Esophagus squamous epithelium (tissue), 5 donors: ENCODE measurements at regions not wholly inside any gene's neighbourhood (a gene's known extent, or its start where the extent isn't known, plus 50 kb on each side); places are given as distances from the start of the nearest gene placed in this dataset.

ENCODE experiments used
- DNase-seq: peaks from one replicate; lab custom pipeline; 2025; lab: John Stamatoyannopoulos, UW
- H3K27ac ChIP-seq, 4 donors: fragments of 200-600 bp; sonication (generic); one replicate each; pipeline ENCODE4 v1.5.1; 2016 to 2019; ENCODE audit warnings: mild to moderate bottlenecking in 1 of 4
- H3K27me3 ChIP-seq, 4 donors: fragments of 200-600 bp; sonication (generic); 1 replicate in 3 of 4; 2 replicates in 1 of 4; pipeline versions ENCODE4 v1.5.1 to v1.6.0; 2017 to 2021; ENCODE audit warnings: antibody characterized with exemption in 1 of 4
- H3K36me3 ChIP-seq, 3 donors: fragments of 200-600 bp; sonication (generic); one replicate each; pipeline ENCODE4 v1.5.1; 2016 to 2019
- H3K4me1 ChIP-seq, 3 donors: fragments of 200-600 bp; sonication (generic); one replicate each; pipeline ENCODE4 v1.5.1; 2017 to 2019
- H3K4me3 ChIP-seq, 4 donors: fragments of 200-600 bp; sonication (generic); 1 replicate in 3 of 4; 2 replicates in 1 of 4; pipeline ENCODE4 v1.5.1; 2016 to 2019; ENCODE audit warnings: mild to moderate bottlenecking in 2 of 4, moderate library complexity in 1 of 4
- H3K9me3 ChIP-seq, 3 donors: fragments of 200-600 bp; sonication (generic); one replicate each; pipeline ENCODE4 v1.5.1; 2016 to 2019
- POLR2A ChIP-seq, 4 donors: fragments of 450-650 bp; IDR thresholded peaks; one replicate each; pipeline ENCODE4 v1.6.1; 2017; ENCODE audit warnings: antibody characterized with exemption in 4 of 4, mild to moderate bottlenecking in 4 of 4, moderate library complexity in 3 of 4
- WGBS, 2 donors: methylation state at CpG; one replicate each; pipeline ENCODE4 v1.1.5; 2018; 5-methylcytosine and 5-hydroxymethylcytosine counted together
- intact Hi-C: fragments of 100-400 bp; cut with DNase I; formaldehyde crosslinking; loops from one replicate; pipeline ENCODE4 v1.15.0; 2022
- TF ChIP-seq, protein P1 (sequence below), 6 experiments: fragments of 450-650 bp in 4 of 6; fragments of 200-600 bp in 2 of 6; sonication (generic) in 2 of 6; IDR thresholded peaks; one replicate each; pipeline ENCODE4 v1.5.1; 2016 to 2019; ENCODE audit warnings: antibody characterized with exemption in 6 of 6, mild to moderate bottlenecking in 4 of 6, moderate library complexity in 4 of 6
- donor health status: DM: yes; HTN: yes; CAD: no.

DNA sequence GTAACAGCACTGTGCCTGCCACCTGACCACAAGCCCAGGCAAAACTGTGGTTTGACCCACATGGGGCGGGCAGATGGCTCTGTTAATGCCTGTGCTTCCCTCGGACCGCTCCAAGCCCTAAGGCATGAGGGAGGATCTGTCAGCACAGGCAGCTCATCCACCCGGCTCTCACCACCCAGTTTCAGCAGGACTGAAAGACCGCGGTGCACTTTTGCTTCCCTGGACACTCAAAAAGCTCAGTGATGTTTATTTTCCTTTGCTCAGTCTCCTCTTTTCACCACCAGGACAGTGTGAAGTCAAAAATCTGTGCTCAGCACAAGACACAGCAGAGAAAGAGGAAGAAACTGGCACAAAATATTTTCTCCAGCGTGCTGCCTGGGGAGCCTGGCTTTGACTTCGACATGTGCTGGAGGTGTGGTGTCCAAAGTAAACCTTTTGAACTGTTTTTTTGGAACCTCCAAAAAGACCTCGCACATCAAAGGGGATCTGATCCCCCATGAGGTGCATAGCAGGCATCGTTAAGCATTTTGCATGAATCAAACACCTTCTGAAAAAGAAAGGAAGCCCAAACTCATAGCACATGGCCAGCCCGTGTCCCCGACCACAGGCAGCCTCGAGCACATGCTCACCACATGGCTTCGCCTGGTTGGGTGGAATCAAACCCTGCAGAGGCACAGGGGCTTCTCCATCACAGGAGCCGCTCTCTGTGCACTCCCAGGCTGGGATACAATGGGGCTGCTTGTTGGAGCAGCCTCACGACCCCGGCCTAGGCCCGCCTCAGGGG is 441.7 kb upstream of the JARID2 start:
- Histone ChIP-seq H3K9me3 (no peaks in the 10 kb centered on the region), H3K27me3 (no peaks in the 10 kb centered on the region), H3K4me3 (no peak overlapping the region), H3K27ac (peak overlapping the region in 1 of 4 donors; percentile 25), H3K4me1 (peaks cover 8 to 29% (median 8%) of the 10 kb centered on the region in 3 donors), H3K36me3 (no peaks in the 10 kb centered on the region)
- TF ChIP-seq POLR2A (IDR thresholded peaks at IDR 0.05) = no peak
- TF ChIP-seq, protein P1, sequence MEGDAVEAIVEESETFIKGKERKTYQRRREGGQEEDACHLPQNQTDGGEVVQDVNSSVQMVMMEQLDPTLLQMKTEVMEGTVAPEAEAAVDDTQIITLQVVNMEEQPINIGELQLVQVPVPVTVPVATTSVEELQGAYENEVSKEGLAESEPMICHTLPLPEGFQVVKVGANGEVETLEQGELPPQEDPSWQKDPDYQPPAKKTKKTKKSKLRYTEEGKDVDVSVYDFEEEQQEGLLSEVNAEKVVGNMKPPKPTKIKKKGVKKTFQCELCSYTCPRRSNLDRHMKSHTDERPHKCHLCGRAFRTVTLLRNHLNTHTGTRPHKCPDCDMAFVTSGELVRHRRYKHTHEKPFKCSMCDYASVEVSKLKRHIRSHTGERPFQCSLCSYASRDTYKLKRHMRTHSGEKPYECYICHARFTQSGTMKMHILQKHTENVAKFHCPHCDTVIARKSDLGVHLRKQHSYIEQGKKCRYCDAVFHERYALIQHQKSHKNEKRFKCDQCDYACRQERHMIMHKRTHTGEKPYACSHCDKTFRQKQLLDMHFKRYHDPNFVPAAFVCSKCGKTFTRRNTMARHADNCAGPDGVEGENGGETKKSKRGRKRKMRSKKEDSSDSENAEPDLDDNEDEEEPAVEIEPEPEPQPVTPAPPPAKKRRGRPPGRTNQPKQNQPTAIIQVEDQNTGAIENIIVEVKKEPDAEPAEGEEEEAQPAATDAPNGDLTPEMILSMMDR (IDR thresholded peaks at IDR 0.05) = no peak
- intact Hi-C loops = no loop called here
- no peak for DNase-seq
- WGBS, 2 donors = 28 to 46% methylated on average over 5 to 14 of the region's 18 CpGs

- H3K9me3 ChIP-seq = no peaks in the 10 kb centered on the region
- TF ChIP-seq POLR2A (IDR thresholded peaks at IDR 0.05) = no peak
- TF ChIP-seq, protein P1 (IDR thresholded peaks at IDR 0.05) = no peak
- intact Hi-C loops = no loop called here
- H3K27me3 ChIP-seq = no peaks in the 10 kb centered on the region
- H3K36me3 ChIP-seq = no peaks in the 10 kb centered on the region
- no peak overlapping the region for H3K27ac ChIP-seq
- WGBS, 2 donors = 70% methylated on average over 3 of the region's 10 CpGs; no CpG with 5 or more reads in 1 of the 2 donors
- H3K4me3 ChIP-seq = no peak overlapping the region
- H3K4me1 ChIP-seq = peaks cover 8 to 29% (median 8%) of the 10 kb centered on the region in 3 donors
- no peak for DNase-seq
These were observed 441.1 kb upstream of the JARID2 start for GRCh38 chr6:14804785-14805210.

- DNase-seq = no peak
- Histone ChIP-seq H3K36me3 (no peaks in the 10 kb centered on the region), H3K27ac (no peak overlapping the region), H3K4me1 (peaks cover 8 to 20% (median 8%) of the 10 kb centered on the region in 3 donors), H3K27me3 (no peaks in the 10 kb centered on the region), H3K9me3 (no peaks in the 10 kb centered on the region), H3K4me3 (no peak overlapping the region)
- intact Hi-C loops = no loop called here
- WGBS, 2 donors = 79 to 92% methylated on average over 2 of the region's 2 CpGs
- TF ChIP-seq, protein P1 (IDR thresholded peaks at IDR 0.05) = no peak
- TF ChIP-seq POLR2A (IDR thresholded peaks at IDR 0.05) = no peak
These were observed 439.8 kb upstream of the JARID2 start for GRCh38 chr6:14806101-14806500.

DNA sequence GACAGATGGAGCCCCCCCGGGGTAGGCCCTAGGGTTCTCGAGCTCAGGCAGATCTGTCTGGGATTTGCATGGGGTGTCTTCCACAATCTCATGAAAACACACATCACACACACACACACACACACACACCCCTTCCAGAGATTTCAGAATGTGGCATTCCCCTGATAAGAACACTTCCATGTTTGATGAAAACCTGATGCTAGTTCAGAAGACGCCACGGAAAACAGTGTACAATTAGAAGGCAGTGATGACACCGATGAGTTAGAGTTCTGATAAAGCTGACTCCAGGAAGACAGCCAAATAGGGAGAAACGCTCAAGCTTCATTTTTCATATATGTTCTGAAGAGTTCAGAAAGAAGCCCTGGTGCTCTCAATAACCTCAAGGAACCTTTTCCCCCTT is 438.7 kb upstream of the JARID2 start:
- H3K27ac ChIP-seq = no peak overlapping the region
- H3K4me3 ChIP-seq = no peak overlapping the region
- 96 to 97% methylated on average over 6 of the region's 6 CpGs for WGBS, 2 donors
- no peaks in the 10 kb centered on the region for H3K9me3 ChIP-seq
- no peaks in the 10 kb centered on the region for H3K36me3 ChIP-seq
- TF ChIP-seq POLR2A (IDR thresholded peaks at IDR 0.05) = no peak
- TF ChIP-seq, protein P1 (IDR thresholded peaks at IDR 0.05) = no peak
- H3K27me3 ChIP-seq = no peaks in the 10 kb centered on the region
- intact Hi-C loops = no loop called here
- DNase-seq = no peak
- peaks cover 8 to 30% (median 8%) of the 10 kb centered on the region in 3 donors for H3K4me1 ChIP-seq

GRCh38 chr6:14807971-14808370 is 437.9 kb upstream of the JARID2 start:
- H3K36me3 ChIP-seq = no peaks in the 10 kb centered on the region
- H3K27ac ChIP-seq = no peak overlapping the region
- H3K9me3 ChIP-seq = no peaks in the 10 kb centered on the region
- TF ChIP-seq, protein P1 (IDR thresholded peaks at IDR 0.05) = no peak
- no peak for TF ChIP-seq POLR2A (IDR thresholded peaks at IDR 0.05)
- H3K27me3 ChIP-seq = no peaks in the 10 kb centered on the region
- intact Hi-C loops = no loop called here
- DNase-seq = no peak
- no peak overlapping the region for H3K4me3 ChIP-seq
- WGBS, 2 donors = 85 to 98% methylated on average over 5 to 7 of the region's 7 CpGs
- H3K4me1 ChIP-seq = peaks cover 8 to 33% (median 8%) of the 10 kb centered on the region in 3 donors
